ENCODE measurements at regions not wholly inside any gene's neighbourhood (a gene's known extent, or its start where the extent isn't known, plus 50 kb on each side); places are given as distances from the start of the nearest gene placed in this dataset.

GRCh38 chr2:13135369-13135768 lies 418.6 kb downstream of the TRIB2 start:
- H3K4me2 ChIP-seq (ENCODE audit: control insufficient read depth, extremely low read depth, insufficient read depth, low read depth, low read length) = no peak overlapping the region
- H3K4me3 ChIP-seq (ENCODE audit: control insufficient read depth in 2 of 3, extremely low read depth in 1 of 3, insufficient read depth in 2 of 3, low read depth in 1 of 3, low read length in 3 of 3) = no peak overlapping the region
- no peaks in the 10 kb centered on the region for H3K4me1 ChIP-seq (ENCODE audit: control insufficient read depth, extremely low read depth, insufficient read depth, low read length)
- no peaks in the 10 kb centered on the region for H3K27me3 ChIP-seq (ENCODE audit: control insufficient read depth, extremely low read depth, insufficient read depth, low read length)
- H3K9ac ChIP-seq (ENCODE audit: control insufficient read depth, extremely low read depth, insufficient read depth, low read length) = no peak overlapping the region
- H2AFZ ChIP-seq (ENCODE audit: control insufficient read depth, low read length) = no peak overlapping the region
- no peak for DNase-seq (ENCODE audit: low read depth, low spot score)
- H3K27ac ChIP-seq (ENCODE audit: control insufficient read depth, insufficient read depth, low read length) = no peak overlapping the region
- no peaks in the 10 kb centered on the region for H3K9me1 ChIP-seq (ENCODE audit: control insufficient read depth, extremely low read depth, insufficient read depth, low read length)
- no peaks in the 10 kb centered on the region for H3K79me2 ChIP-seq (ENCODE audit: control insufficient read depth, insufficient read depth, low read length)
- H3K9me3 ChIP-seq (ENCODE audit: control insufficient read depth, low read depth, low read length) = no peaks in the 10 kb centered on the region
- no peaks in the 10 kb centered on the region for H4K20me1 ChIP-seq (ENCODE audit: control insufficient read depth, extremely low read depth, insufficient read depth, low read length)
- TF ChIP-seq EZH2 (IDR thresholded peaks at IDR 0.05; ENCODE audit: low read length) (no peak), CTCF (optimal IDR thresholded peaks at IDR 0.05 in 1 of 3, IDR thresholded peaks at IDR 0.05 in 1 of 3, conservative IDR thresholded peaks at IDR 0.05 in 1 of 3; ENCODE audit: extremely low read depth in 1 of 3, insufficient read depth in 2 of 3, low read length in 3 of 3) (no peak)
- dilution Hi-C loops (cut with MboI; ENCODE audit: extremely low pct_ligation_motif_present, low sequenced_read_pairs) = no loop called here
- FAIRE-seq = no peak
- H3K36me3 ChIP-seq (ENCODE audit: control insufficient read depth in 2 of 2, extremely low read depth in 1 of 2, insufficient read depth in 2 of 2, low read length in 2 of 2) = no peaks in the 10 kb centered on the region

GRCh38 chr2:13135856-13136255 lies 419.1 kb downstream of the TRIB2 start:
- Histone ChIP-seq H3K9me1 (ENCODE audit: control insufficient read depth, extremely low read depth, insufficient read depth, low read length) (no peaks in the 10 kb centered on the region), H3K36me3 (ENCODE audit: control insufficient read depth in 2 of 2, extremely low read depth in 1 of 2, insufficient read depth in 2 of 2, low read length in 2 of 2) (no peaks in the 10 kb centered on the region), H4K20me1 (ENCODE audit: control insufficient read depth, extremely low read depth, insufficient read depth, low read length) (no peaks in the 10 kb centered on the region), H3K4me2 (ENCODE audit: control insufficient read depth, extremely low read depth, insufficient read depth, low read depth, low read length) (no peak overlapping the region), H3K27me3 (ENCODE audit: control insufficient read depth, extremely low read depth, insufficient read depth, low read length) (no peaks in the 10 kb centered on the region), H3K4me3 (ENCODE audit: control insufficient read depth in 2 of 3, extremely low read depth in 1 of 3, insufficient read depth in 2 of 3, low read depth in 1 of 3, low read length in 3 of 3) (no peak overlapping the region), H2AFZ (ENCODE audit: control insufficient read depth, low read length) (no peak overlapping the region), H3K9ac (ENCODE audit: control insufficient read depth, extremely low read depth, insufficient read depth, low read length) (no peak overlapping the region), H3K4me1 (ENCODE audit: control insufficient read depth, extremely low read depth, insufficient read depth, low read length) (no peaks in the 10 kb centered on the region), H3K27ac (ENCODE audit: control insufficient read depth, insufficient read depth, low read length) (no peak overlapping the region), H3K79me2 (ENCODE audit: control insufficient read depth, insufficient read depth, low read length) (no peaks in the 10 kb centered on the region), H3K9me3 (ENCODE audit: control insufficient read depth, low read depth, low read length) (no peaks in the 10 kb centered on the region)
- no peak for DNase-seq (ENCODE audit: low read depth, low spot score)
- FAIRE-seq = no peak
- no peak for TF ChIP-seq EZH2 (IDR thresholded peaks at IDR 0.05; ENCODE audit: low read length)
- TF ChIP-seq CTCF (optimal IDR thresholded peaks at IDR 0.05 in 1 of 3, IDR thresholded peaks at IDR 0.05 in 1 of 3, conservative IDR thresholded peaks at IDR 0.05 in 1 of 3; ENCODE audit: extremely low read depth in 1 of 3, insufficient read depth in 2 of 3, low read length in 3 of 3) = no peak
- dilution Hi-C loops (cut with MboI; ENCODE audit: extremely low pct_ligation_motif_present, low sequenced_read_pairs) = no loop called here
